HEK293 (cell line): ENCODE measurements at regions not wholly inside any gene's neighbourhood (a gene's known extent, or its start where the extent isn't known, plus 50 kb on each side); places are given as distances from the start of the nearest gene placed in this dataset.

Source experiments
- CTCF ChIA-PET: fragments of 350-600 bp; formaldehyde crosslinking; extraction: SDS; loops from one replicate; lab custom pipeline; 2021; ENCODE audit warnings: antibody characterized with exemption; lab: Yijun Ruan, JAX
- POLR2A ChIA-PET: fragments of 300-600 bp; formaldehyde crosslinking; extraction: SDS; loops from one replicate; lab custom pipeline; 2020; ENCODE audit warnings: antibody characterized with exemption, inconsistent platforms; lab: Yijun Ruan, JAX
- H3K27ac ChIP-seq: fragments of 200-500 bp; sonication (Bioruptor generic); 2 replicates; pipeline ENCODE4 v1.5.1; 2014; ENCODE audit warnings: low read depth, low read length, control low read depth, inconsistent platforms; ENCODE audit errors: extremely low read depth
- H3K36me3 ChIP-seq, 2 experiments: fragments of 200-500 bp in 1 of 2; sonication (Bioruptor generic) in 1 of 2; 1 replicate in 1 of 2; 2 replicates in 1 of 2; pipeline ENCODE4 v1.5.1; 2014 to 2017; ENCODE audit warnings: inconsistent platforms in 2 of 2, low read length in 2 of 2; ENCODE audit not compliant: control insufficient read depth in 2 of 2, insufficient read depth in 1 of 2
- H3K4me1 ChIP-seq: fragments of 200-500 bp; sonication (Bioruptor generic); 2 replicates; pipeline ENCODE4 v1.5.1; 2014; ENCODE audit warnings: mild to moderate bottlenecking, low read length, inconsistent platforms; ENCODE audit not compliant: control insufficient read depth, insufficient read depth
- H3K4me3 ChIP-seq: 2 replicates; pipeline ENCODE4 v1.5.1; 2011; ENCODE audit warnings: low read depth, mild to moderate bottlenecking, control low read depth, low read length, moderate library complexity
- H3K9me3 ChIP-seq: fragments of 200-500 bp; sonication (Bioruptor generic); 2 replicates; pipeline ENCODE4 v1.5.1; 2014; ENCODE audit warnings: low read depth, low read length, inconsistent platforms; ENCODE audit not compliant: control insufficient read depth, insufficient read depth
- GLI2 ChIP-seq: fragments of 450-650 bp; formaldehyde crosslinking; IDR thresholded peaks from 2 replicates; pipeline ENCODE4; 2017; ENCODE audit warnings: missing biosample characterization, missing genetic modification characterization, low read depth, borderline replicate concordance
- GLIS1 ChIP-seq: fragments of 450-650 bp; formaldehyde crosslinking; IDR thresholded peaks from 2 replicates; pipeline ENCODE4 v1.5.1; 2016; ENCODE audit warnings: missing biosample characterization, missing genetic modification characterization
- HOXC10 ChIP-seq: sonication (generic); formaldehyde crosslinking; IDR thresholded peaks from 2 replicates; pipeline ENCODE4 v1.8.1; 2023; ENCODE audit warnings: mild to moderate bottlenecking, missing genetic modification reagents
- HOXD13 ChIP-seq: sonication (generic); formaldehyde crosslinking; IDR thresholded peaks from 2 replicates; pipeline ENCODE4 v1.8.0; 2022; ENCODE audit warnings: missing genetic modification reagents, borderline replicate concordance
- KLF16 ChIP-seq: fragments of 450-650 bp; formaldehyde crosslinking; IDR thresholded peaks from 2 replicates; pipeline ENCODE4 v1.5.1; 2017; ENCODE audit warnings: missing biosample characterization, missing genetic modification characterization
- PRDM10 ChIP-seq: fragments of 450-650 bp; formaldehyde crosslinking; IDR thresholded peaks from 2 replicates; pipeline ENCODE4 v1.5.1; 2016; ENCODE audit warnings: missing biosample characterization, missing genetic modification characterization
- SETDB1 ChIP-seq: IDR thresholded peaks from one replicate; pipeline ENCODE4 v1.6.1; 2017; ENCODE audit warnings: mild to moderate bottlenecking, low read length, moderate library complexity, mixed read lengths; ENCODE audit not compliant: insufficient read length
- ZFP69B ChIP-seq: fragments of 450-650 bp; formaldehyde crosslinking; IDR thresholded peaks from 2 replicates; pipeline ENCODE4 v1.5.1; 2016; ENCODE audit warnings: missing biosample characterization, missing genetic modification characterization
- ZIC2 ChIP-seq: fragments of 450-650 bp; formaldehyde crosslinking; IDR thresholded peaks from 2 replicates; pipeline ENCODE4 v1.5.1; 2016; ENCODE audit warnings: missing biosample characterization, missing genetic modification characterization
- ZNF2 ChIP-seq: fragments of 450-650 bp; formaldehyde crosslinking; IDR thresholded peaks from 2 replicates; pipeline ENCODE4 v1.5.1; 2016; ENCODE audit warnings: missing biosample characterization, missing genetic modification characterization
- ZNF223 ChIP-seq: fragments of 450-650 bp; formaldehyde crosslinking; IDR thresholded peaks from 2 replicates; pipeline ENCODE4 v1.5.1; 2016; ENCODE audit warnings: missing biosample characterization, missing genetic modification characterization
- ZNF239 ChIP-seq: fragments of 450-650 bp; formaldehyde crosslinking; IDR thresholded peaks from 2 replicates; pipeline ENCODE4 v1.5.1; 2016; ENCODE audit warnings: missing biosample characterization, missing genetic modification characterization
- ZNF24 ChIP-seq: fragments of 450-650 bp; formaldehyde crosslinking; IDR thresholded peaks from 2 replicates; pipeline ENCODE4 v1.5.1; 2016; ENCODE audit warnings: missing biosample characterization, missing genetic modification characterization
- ZNF366 ChIP-seq: fragments of 450-650 bp; formaldehyde crosslinking; conservative IDR thresholded peaks from 2 replicates; pipeline ENCODE4 v1.5.1; 2016; ENCODE audit warnings: missing biosample characterization, missing genetic modification characterization
- ZNF394 ChIP-seq: fragments of 450-650 bp; formaldehyde crosslinking; IDR thresholded peaks from 2 replicates; pipeline ENCODE4 v1.5.1; 2016; ENCODE audit warnings: missing biosample characterization, missing genetic modification characterization, mild to moderate bottlenecking, moderate library complexity, borderline replicate concordance
- ZNF433 ChIP-seq: fragments of 450-650 bp; formaldehyde crosslinking; IDR thresholded peaks from 2 replicates; pipeline ENCODE4 v1.5.1; 2016; ENCODE audit warnings: missing biosample characterization, missing genetic modification characterization, low read depth
- ZNF449 ChIP-seq: fragments of 450-650 bp; formaldehyde crosslinking; IDR thresholded peaks from 2 replicates; pipeline ENCODE4 v1.5.1; 2017; ENCODE audit warnings: missing biosample characterization, mild to moderate bottlenecking, missing genetic modification characterization, moderate library complexity
- ZNF544 ChIP-seq: fragments of 450-650 bp; formaldehyde crosslinking; IDR thresholded peaks from 2 replicates; pipeline ENCODE4 v1.5.0; 2017; ENCODE audit warnings: missing biosample characterization, missing genetic modification characterization
- ZNF555 ChIP-seq: fragments of 450-650 bp; formaldehyde crosslinking; conservative IDR thresholded peaks from 2 replicates; pipeline ENCODE4 v1.5.1; 2017; ENCODE audit warnings: missing biosample characterization, mild to moderate bottlenecking, missing genetic modification characterization, inconsistent platforms
- ZNF561 ChIP-seq: fragments of 450-650 bp; IDR thresholded peaks from 2 replicates; pipeline ENCODE4 v1.5.1; 2018; ENCODE audit warnings: missing biosample characterization, missing genetic modification characterization, borderline replicate concordance
- ZNF600 ChIP-seq: fragments of 450-650 bp; formaldehyde crosslinking; IDR thresholded peaks from 2 replicates; pipeline ENCODE4 v1.5.1; 2016; ENCODE audit warnings: missing biosample characterization, missing genetic modification characterization
- ZNF629 ChIP-seq: fragments of 450-650 bp; formaldehyde crosslinking; IDR thresholded peaks from 2 replicates; pipeline ENCODE4 v1.5.1; 2017; ENCODE audit warnings: missing biosample characterization, missing genetic modification characterization
- ZNF639 ChIP-seq: fragments of 450-650 bp; formaldehyde crosslinking; IDR thresholded peaks from 2 replicates; pipeline ENCODE4 v1.5.1; 2016; ENCODE audit warnings: missing biosample characterization, missing genetic modification characterization
- ZNF660 ChIP-seq: fragments of 450-650 bp; IDR thresholded peaks from 2 replicates; pipeline ENCODE4 v1.5.1; 2018; ENCODE audit warnings: missing biosample characterization, mild to moderate bottlenecking, missing genetic modification characterization
- ZSCAN30 ChIP-seq: fragments of 450-650 bp; IDR thresholded peaks from 2 replicates; pipeline ENCODE4 v1.5.1; 2018; ENCODE audit warnings: missing biosample characterization, mild to moderate bottlenecking, missing genetic modification characterization, moderate library complexity

- CTCF ChIA-PET, result interaction anchor here (0.6 to 1.9 kb wide), 4 partner anchors 19 to 721 kb away, joined by 3 to 7 read pairs (median 3); no protein-coding TSS in a partner anchor
Measured at GRCh38 chr12:123056053-123056452, 75.6 kb downstream of the ARL6IP4 start.

GRCh38 chr12:123055281-123055766 lies 74.8 kb downstream of the ARL6IP4 start:
- Histone ChIP-seq H3K4me3 (no peak overlapping the region), H3K27ac (no peak overlapping the region), H3K4me1 (no peaks in the 10 kb centered on the region), H3K36me3 (no peaks in the 10 kb centered on the region), H3K9me3 (no peaks in the 10 kb centered on the region)
- POLR2A ChIA-PET, result interaction anchor here (0.8 to 1.9 kb wide), 3 partner anchors 89 to 177 kb away, joined by 3 to 9 read pairs (median 4); partner anchors contain the start of genes ABCB9, MPHOSPH9, MTRFR and PITPNM2
- CTCF ChIA-PET, result interaction anchor here (0.6 to 3.4 kb wide), 8 partner anchors 8 to 183 kb away, joined by 3 to 12 read pairs (median 3); no protein-coding TSS in a partner anchor
- TF ChIP-seq GLIS1 (tag by site-specific recombination) (no peak), ZNF660 (no peak), ZIC2 (tag by site-specific recombination) (peak; percentile 86), ZNF600 (peak; percentile 85), ZNF394 (tag by site-specific recombination) (0 out of 2 replicates have a peak, but pooled peaks have one; percentile 39), ZNF366 (tag by site-specific recombination) (no peak), ZNF2 (tag by site-specific recombination) (peak; percentile 79), HOXC10 (CRISPR knock-in tag) (no peak), ZNF639 (tag by site-specific recombination) (no peak), ZNF629 (no peak), SETDB1 (no peak), ZNF544 (no peak), KLF16 (tag by site-specific recombination) (no peak), ZNF561 (tag by site-specific recombination) (0 out of 2 replicates have a peak, but pooled peaks have one; percentile 55), GLI2 (tag by site-specific recombination) (no peak), ZFP69B (tag by site-specific recombination) (peak; percentile 84), ZSCAN30 (tag by site-specific recombination) (0 out of 2 replicates have a peak, but pooled peaks have one; percentile 39), ZNF223 (tag by site-specific recombination) (no peak)

More at GRCh38 chr12:123056053-123056452, 75.6 kb downstream of the ARL6IP4 start:
- Histone ChIP-seq H3K9me3 (no peaks in the 10 kb centered on the region), H3K4me3 (no peak overlapping the region), H3K4me1 (no peaks in the 10 kb centered on the region), H3K36me3 (no peaks in the 10 kb centered on the region), H3K27ac (no peak overlapping the region)
- TF ChIP-seq ZNF24 (tag by site-specific recombination), result no peak
- TF ChIP-seq ZNF433 (tag by site-specific recombination), result no peak
- TF ChIP-seq HOXD13 (CRISPR knock-in tag), result no peak
- TF ChIP-seq ZNF239 (tag by site-specific recombination), result no peak
- no peak for TF ChIP-seq PRDM10
- 0 out of 2 replicates have a peak, but pooled peaks have one; percentile 15 for TF ChIP-seq ZNF449
- no peak for TF ChIP-seq ZNF555 (tag by site-specific recombination)
- POLR2A ChIA-PET, result interaction anchor here (1.7 to 1.9 kb wide), 2 partner anchors 90 to 177 kb away, joined by 4 to 9 read pairs; partner anchors contain the start of genes ABCB9, MPHOSPH9 and MTRFR
